ENCODE measurements at regions not wholly inside any gene's neighbourhood (a gene's known extent, or its start where the extent isn't known, plus 50 kb on each side); places are given as distances from the start of the nearest gene placed in this dataset.
"Not testable (repeated sequence)": the region's sequence is repeated elsewhere in the genome, so short reads cannot be mapped to it uniquely, and the experiment has no call there.

- no peak for DNase-seq
These were observed 185.3 kb upstream of the CCDC196 start for GRCh38 chr14:66300886-66301285.

GRCh38 chr14:66306101-66306500 lies 180.1 kb upstream of the CCDC196 start:
- no peak for DNase-seq

- no peak for DNase-seq
These were observed 175.1 kb upstream of the CCDC196 start for GRCh38 chr14:66311058-66311457.

- no peak for DNase-seq
These were observed 174.2 kb upstream of the CCDC196 start for GRCh38 chr14:66311990-66312389.

- DNase-seq = no peak
These were observed 173.7 kb upstream of the CCDC196 start for GRCh38 chr14:66312451-66312850.

GRCh38 chr14:66315098-66315497 lies 171.1 kb upstream of the CCDC196 start:
- no peak for DNase-seq

GRCh38 chr14:66315548-66315947 lies 170.6 kb upstream of the CCDC196 start:
- DNase-seq = no peak

- DNase-seq = no peak
These were observed 163.6 kb upstream of the CCDC196 start for GRCh38 chr14:66322564-66322963.

GRCh38 chr14:66330228-66330627 lies 155.9 kb upstream of the CCDC196 start:
- no peak for DNase-seq

- DNase-seq = no peak
These were observed 155.3 kb upstream of the CCDC196 start for GRCh38 chr14:66330916-66331315.

GRCh38 chr14:66333293-66333692 lies 152.9 kb upstream of the CCDC196 start:
- not testable (repeated sequence) for DNase-seq

- DNase-seq = no peak
These were observed 144.9 kb upstream of the CCDC196 start for GRCh38 chr14:66341239-66341638.

GRCh38 chr14:66345986-66346385 lies 140.2 kb upstream of the CCDC196 start:
- DNase-seq = no peak

GRCh38 chr14:66351310-66351709 lies 134.9 kb upstream of the CCDC196 start:
- no peak for DNase-seq

- DNase-seq = no peak
These were observed 126.7 kb upstream of the CCDC196 start for GRCh38 chr14:66359500-66359899.

- no peak for DNase-seq
These were observed 125.7 kb upstream of the CCDC196 start for GRCh38 chr14:66360366-66360926.

GRCh38 chr14:66361013-66361412 lies 125.2 kb upstream of the CCDC196 start:
- DNase-seq = no peak

- DNase-seq = no peak
These were observed 120.8 kb upstream of the CCDC196 start for GRCh38 chr14:66365388-66365787.

GRCh38 chr14:66369157-66369697 lies 116.9 kb upstream of the CCDC196 start:
- no peak for DNase-seq

- no peak for DNase-seq
These were observed 114.4 kb upstream of the CCDC196 start for GRCh38 chr14:66371776-66372175.

GRCh38 chr14:66375046-66375964 lies 110.9 kb upstream of the CCDC196 start:
- no peak for DNase-seq

GRCh38 chr14:66377574-66377973 lies 108.6 kb upstream of the CCDC196 start:
- DNase-seq = no peak

GRCh38 chr14:66378712-66379505 lies 107.3 kb upstream of the CCDC196 start:
- DNase-seq = no peak
